ENCODE measurements at regions not wholly inside any gene's neighbourhood (a gene's known extent, or its start where the extent isn't known, plus 50 kb on each side); places are given as distances from the start of the nearest gene placed in this dataset.

GRCh38 chr7:136150311-136150710 is 173.2 kb upstream of the MTPN start:
- no peak overlapping the region for H3K27ac Mint-ChIP-seq
- H3K4me1 Mint-ChIP-seq (ENCODE audit: low read depth in 2 of 2): no peaks in the 10 kb centered on the region
- H3K4me3 Mint-ChIP-seq: no peak overlapping the region
- DNase-seq (ENCODE audit: low spot score) (no peak), ATAC-seq (no peak)
- no peaks in the 10 kb centered on the region for H3K36me3 Mint-ChIP-seq
- H3K27me3 Mint-ChIP-seq: peaks cover 0 to 4% of the 10 kb centered on the region in 2 donors
- H3K9me3 Mint-ChIP-seq: peaks cover 3% of the 10 kb centered on the region

GRCh38 chr7:136148920-136149319 is 171.8 kb upstream of the MTPN start:
- H3K27me3 Mint-ChIP-seq: peaks cover 0 to 4% of the 10 kb centered on the region in 2 donors
- peaks cover 3% of the 10 kb centered on the region for H3K9me3 Mint-ChIP-seq
- H3K27ac Mint-ChIP-seq: no peak overlapping the region
- DNase-seq (ENCODE audit: low spot score) (no peak), ATAC-seq (no peak)
- H3K4me3 Mint-ChIP-seq: no peak overlapping the region
- H3K4me1 Mint-ChIP-seq (ENCODE audit: low read depth in 2 of 2): no peaks in the 10 kb centered on the region
- H3K36me3 Mint-ChIP-seq: no peaks in the 10 kb centered on the region

DNA sequence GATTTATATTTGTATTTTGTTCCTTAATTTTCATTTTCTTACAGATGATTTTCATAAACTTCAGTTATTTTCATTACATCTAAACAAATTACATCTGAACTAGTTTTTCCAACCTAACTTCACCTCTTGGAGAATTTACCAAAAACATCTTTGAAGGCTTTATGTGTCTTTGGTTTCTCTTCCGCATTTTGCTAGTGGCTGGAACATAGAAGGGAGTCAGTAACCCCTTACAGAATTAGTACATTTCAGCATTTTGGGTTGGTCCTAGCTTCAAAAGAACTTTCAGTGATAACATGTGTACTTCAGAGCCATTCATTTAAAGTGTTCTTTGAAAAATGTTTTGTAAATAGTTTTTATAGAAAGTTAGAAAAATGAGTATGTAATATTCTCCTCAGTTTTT is 169.8 kb upstream of the MTPN start:
- ATAC-seq (no peak), DNase-seq (ENCODE audit: low spot score) (no peak)
- Mint-ChIP-seq H3K27ac (no peak overlapping the region), H3K4me1 (ENCODE audit: low read depth in 2 of 2) (no peaks in the 10 kb centered on the region), H3K4me3 (no peak overlapping the region), H3K36me3 (no peaks in the 10 kb centered on the region), H3K27me3 (peaks cover 0 to 4% of the 10 kb centered on the region in 2 donors), H3K9me3 (peaks cover 3% of the 10 kb centered on the region)

DNA sequence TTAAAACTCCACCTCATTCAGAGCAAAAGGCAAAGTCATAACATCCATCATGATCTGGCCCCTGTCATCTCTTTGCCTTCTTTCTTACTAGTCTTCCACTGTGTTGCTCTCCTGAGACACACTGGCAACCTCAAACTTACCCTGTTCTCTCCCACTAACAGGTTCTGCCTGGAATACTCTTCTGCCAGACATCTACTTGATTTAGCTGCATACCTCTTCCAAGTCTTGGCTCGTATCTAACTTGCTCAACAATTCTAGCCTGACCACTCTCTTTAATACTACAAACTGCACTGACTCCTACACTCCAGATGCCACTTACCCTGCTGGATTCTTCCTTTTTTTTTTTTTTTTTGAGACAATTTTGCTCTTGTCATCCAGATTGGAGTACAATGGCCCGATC is 167.0 kb upstream of the MTPN start:
- ATAC-seq: no peak
- H3K4me1 Mint-ChIP-seq (ENCODE audit: low read depth in 2 of 2): no peaks in the 10 kb centered on the region
- no peak overlapping the region for H3K4me3 Mint-ChIP-seq
- no peaks in the 10 kb centered on the region for H3K9me3 Mint-ChIP-seq
- no peak for DNase-seq (ENCODE audit: low spot score)
- no peaks in the 10 kb centered on the region for H3K27me3 Mint-ChIP-seq
- H3K27ac Mint-ChIP-seq: no peak overlapping the region
- H3K36me3 Mint-ChIP-seq: no peaks in the 10 kb centered on the region

DNA sequence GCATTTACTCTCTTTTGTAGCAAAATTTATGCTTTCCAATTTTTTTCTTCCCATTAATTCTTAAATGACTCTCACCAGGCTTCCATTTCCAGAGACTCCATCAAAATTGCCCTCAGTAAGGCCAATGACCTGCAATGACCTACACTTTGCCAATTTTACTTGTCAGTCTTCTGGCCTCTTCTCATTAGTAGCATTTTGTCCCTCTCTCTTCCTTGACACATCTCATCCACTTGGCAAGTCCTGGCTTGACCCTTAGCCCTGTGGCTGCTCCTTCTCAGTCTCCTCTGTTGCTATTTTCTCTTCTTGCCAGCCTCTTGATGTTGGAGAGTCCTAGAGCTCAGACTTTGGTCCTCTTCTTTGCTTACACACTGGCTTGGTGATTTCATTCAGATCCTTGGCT is 166.1 kb upstream of the MTPN start:
- no peaks in the 10 kb centered on the region for H3K9me3 Mint-ChIP-seq
- H3K36me3 Mint-ChIP-seq: no peaks in the 10 kb centered on the region
- no peak overlapping the region for H3K4me3 Mint-ChIP-seq
- no peak for DNase-seq (ENCODE audit: low spot score)
- H3K27ac Mint-ChIP-seq: no peak overlapping the region
- H3K27me3 Mint-ChIP-seq: no peaks in the 10 kb centered on the region
- ATAC-seq: no peak
- H3K4me1 Mint-ChIP-seq (ENCODE audit: low read depth in 2 of 2): no peaks in the 10 kb centered on the region

- no peak for DNase-seq (ENCODE audit: low spot score)
- no peaks in the 10 kb centered on the region for H3K27me3 Mint-ChIP-seq
- H3K4me1 Mint-ChIP-seq (ENCODE audit: low read depth in 2 of 2): no peaks in the 10 kb centered on the region
- H3K36me3 Mint-ChIP-seq: no peaks in the 10 kb centered on the region
- ATAC-seq: no peak
- no peak overlapping the region for H3K4me3 Mint-ChIP-seq
- no peak overlapping the region for H3K27ac Mint-ChIP-seq
- H3K9me3 Mint-ChIP-seq: no peaks in the 10 kb centered on the region
Observed at GRCh38 chr7:136142583-136142982, 165.4 kb upstream of the MTPN start.

GRCh38 chr7:136140469-136140868 is 163.3 kb upstream of the MTPN start:
- no peak overlapping the region for H3K4me3 Mint-ChIP-seq
- no peaks in the 10 kb centered on the region for H3K4me1 Mint-ChIP-seq (ENCODE audit: low read depth in 2 of 2)
- no peak overlapping the region for H3K27ac Mint-ChIP-seq
- H3K27me3 Mint-ChIP-seq: no peaks in the 10 kb centered on the region
- DNase-seq (ENCODE audit: low spot score) (no peak), ATAC-seq (no peak)
- no peaks in the 10 kb centered on the region for H3K9me3 Mint-ChIP-seq
- H3K36me3 Mint-ChIP-seq: no peaks in the 10 kb centered on the region

DNA sequence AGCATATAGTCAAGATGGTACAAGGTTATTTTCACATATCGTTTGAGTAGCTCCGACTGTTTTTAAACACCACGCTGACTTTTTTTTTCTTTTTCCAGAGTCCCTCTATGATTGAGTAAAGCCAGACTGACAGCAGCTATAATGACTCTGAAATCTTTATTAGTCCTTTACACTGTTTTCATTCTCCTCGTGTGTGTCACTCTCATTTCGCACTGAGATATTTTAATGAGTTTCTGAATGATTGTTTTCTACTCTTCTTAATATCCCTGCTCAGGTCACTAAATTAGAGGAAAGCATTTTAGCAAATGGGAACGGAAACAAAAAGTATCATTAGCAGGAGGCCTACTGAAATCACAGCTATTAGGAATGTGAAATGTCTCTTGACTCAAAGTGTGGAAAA is 162.3 kb upstream of the MTPN start:
- ATAC-seq: no peak
- Mint-ChIP-seq H3K27ac (no peak overlapping the region), H3K27me3 (no peaks in the 10 kb centered on the region), H3K36me3 (peaks cover 5% of the 10 kb centered on the region), H3K4me1 (ENCODE audit: low read depth in 2 of 2) (peaks cover 0 to 4% of the 10 kb centered on the region in 2 donors), H3K4me3 (no peak overlapping the region), H3K9me3 (no peaks in the 10 kb centered on the region)
- no peak for DNase-seq (ENCODE audit: low spot score)

DNA sequence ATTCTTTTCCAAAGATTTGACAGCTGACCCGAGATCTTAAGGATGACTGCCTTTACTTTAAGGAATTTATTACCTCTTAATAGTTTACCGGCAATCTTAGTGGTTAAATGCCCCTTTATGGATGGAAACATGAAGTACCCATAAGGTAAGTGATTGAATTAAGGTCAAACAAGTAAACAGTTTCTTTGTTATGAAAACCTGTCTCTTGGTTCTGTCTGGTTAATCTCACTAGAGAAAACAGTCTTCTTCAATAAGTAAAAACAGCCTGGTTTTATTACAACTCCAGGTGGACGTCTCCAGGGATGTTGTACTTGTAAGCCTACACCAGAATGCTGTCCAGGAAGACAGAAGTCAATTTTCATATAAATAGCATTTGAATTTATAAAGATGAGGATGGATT is 161.8 kb upstream of the MTPN start:
- H3K27ac Mint-ChIP-seq: no peak overlapping the region
- no peak for DNase-seq (ENCODE audit: low spot score)
- peaks cover 5% of the 10 kb centered on the region for H3K36me3 Mint-ChIP-seq
- H3K9me3 Mint-ChIP-seq: no peaks in the 10 kb centered on the region
- no peaks in the 10 kb centered on the region for H3K27me3 Mint-ChIP-seq
- no peak overlapping the region for H3K4me3 Mint-ChIP-seq
- peaks cover 0 to 5% of the 10 kb centered on the region in 2 donors for H3K4me1 Mint-ChIP-seq (ENCODE audit: low read depth in 2 of 2)
- no peak for ATAC-seq

DNA sequence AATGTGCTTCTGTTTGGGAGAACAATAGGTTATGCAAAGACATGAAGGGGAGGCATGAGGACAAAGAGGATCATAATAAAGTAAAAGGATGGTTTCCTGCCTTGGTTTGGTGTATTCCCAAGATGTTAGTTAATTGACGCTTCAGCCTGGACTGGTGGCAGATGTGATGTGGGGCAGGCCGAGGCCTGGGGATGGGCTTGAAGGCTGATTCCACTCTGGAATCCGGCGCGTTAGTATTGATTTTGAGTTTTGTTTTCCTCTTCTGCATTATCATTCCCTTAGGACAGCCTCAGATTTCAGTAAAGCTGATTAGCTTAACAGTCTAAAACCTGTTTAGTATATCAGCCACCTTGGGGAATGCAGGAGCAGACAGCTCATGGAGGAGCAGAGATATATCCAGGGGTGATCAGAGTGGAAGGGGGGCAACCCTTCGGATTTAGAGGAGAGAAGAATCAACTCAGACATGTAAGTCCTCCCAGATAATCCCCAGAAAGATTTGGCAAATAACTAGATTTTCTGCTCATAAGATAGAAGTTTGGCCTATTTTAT is 159.8 kb upstream of the MTPN start:
- Mint-ChIP-seq H3K27me3 (no peaks in the 10 kb centered on the region), H3K4me1 (ENCODE audit: low read depth in 2 of 2) (peaks cover 0 to 5% of the 10 kb centered on the region in 2 donors), H3K4me3 (no peak overlapping the region), H3K27ac (no peak overlapping the region), H3K36me3 (peaks cover 5% of the 10 kb centered on the region), H3K9me3 (no peaks in the 10 kb centered on the region)
- ATAC-seq (no peak), DNase-seq (ENCODE audit: low spot score) (no peak)

GRCh38 chr7:136134503-136134902 is 157.3 kb upstream of the MTPN start:
- Mint-ChIP-seq H3K4me1 (ENCODE audit: low read depth in 2 of 2) (peaks cover 0 to 5% of the 10 kb centered on the region in 2 donors), H3K36me3 (peaks cover 5% of the 10 kb centered on the region), H3K27me3 (no peaks in the 10 kb centered on the region), H3K27ac (no peak overlapping the region), H3K4me3 (no peak overlapping the region), H3K9me3 (no peaks in the 10 kb centered on the region)
- ATAC-seq (no peak), DNase-seq (ENCODE audit: low spot score) (no peak)

- Mint-ChIP-seq H3K4me1 (ENCODE audit: low read depth in 2 of 2) (peaks cover 0 to 5% of the 10 kb centered on the region in 2 donors), H3K36me3 (peaks cover 5% of the 10 kb centered on the region), H3K4me3 (no peak overlapping the region), H3K27me3 (no peaks in the 10 kb centered on the region), H3K27ac (no peak overlapping the region), H3K9me3 (no peaks in the 10 kb centered on the region)
- ATAC-seq (no peak), DNase-seq (ENCODE audit: low spot score) (no peak)
Observed at GRCh38 chr7:136133551-136133950, 156.4 kb upstream of the MTPN start.

- Mint-ChIP-seq H3K36me3 (peaks cover 5% of the 10 kb centered on the region), H3K4me3 (no peak overlapping the region), H3K27ac (no peak overlapping the region), H3K9me3 (peaks cover 3% of the 10 kb centered on the region), H3K4me1 (ENCODE audit: low read depth in 2 of 2) (peaks cover 0 to 5% of the 10 kb centered on the region in 2 donors), H3K27me3 (no peaks in the 10 kb centered on the region)
- ATAC-seq: no peak
- no peak for DNase-seq (ENCODE audit: low spot score)
Observed at GRCh38 chr7:136131304-136131630, 154.1 kb upstream of the MTPN start.

GRCh38 chr7:136130511-136131303 is 153.5 kb upstream of the MTPN start:
- ATAC-seq: no peak
- H3K27me3 Mint-ChIP-seq: no peaks in the 10 kb centered on the region
- H3K36me3 Mint-ChIP-seq: peaks cover 5% of the 10 kb centered on the region
- H3K4me3 Mint-ChIP-seq: no peak overlapping the region
- DNase-seq (ENCODE audit: low spot score): no peak
- H3K4me1 Mint-ChIP-seq (ENCODE audit: low read depth in 2 of 2): peaks cover 0 to 5% of the 10 kb centered on the region in 2 donors
- H3K9me3 Mint-ChIP-seq: peaks cover 3% of the 10 kb centered on the region
- no peak overlapping the region for H3K27ac Mint-ChIP-seq

- Mint-ChIP-seq H3K36me3 (no peaks in the 10 kb centered on the region), H3K4me1 (ENCODE audit: low read depth in 2 of 2) (peaks cover 4 to 5% of the 10 kb centered on the region in 2 donors), H3K27ac (no peak overlapping the region), H3K27me3 (no peaks in the 10 kb centered on the region), H3K9me3 (peaks cover 3% of the 10 kb centered on the region), H3K4me3 (no peak overlapping the region)
- DNase-seq (ENCODE audit: low spot score) (no peak), ATAC-seq (no peak)
Observed at GRCh38 chr7:136128050-136128449, 150.9 kb upstream of the MTPN start.

Data from natural killer cell treated with Interleukin-12 subunit alpha and Interleukin-12 subunit beta and Interleukin-15 and Interleukin-18, amount 100 ng/mL, for 72 hours (primary cell).